ENCODE measurements at regions not wholly inside any gene's neighbourhood (a gene's known extent, or its start where the extent isn't known, plus 50 kb on each side); places are given as distances from the start of the nearest gene placed in this dataset.

- peak; percentile 59 for TF ChIP-seq CTCF (IDR thresholded peaks at IDR 0.05; ENCODE audit: low read depth, low read length, missing control alignments)
- H3K4me3 ChIP-seq (ENCODE audit: low read depth, low read length), result no peak overlapping the region
- in situ Hi-C loops (cut with HindIII; ENCODE audit: low sequenced_read_pairs), result no loop called here
- DNase-seq (ENCODE audit: low read depth), result peak; percentile 12
Measured at GRCh38 chr18:34595690-34596089, 114.4 kb upstream of the DTNA start.

GRCh38 chr18:34598120-34598635, 111.9 kb upstream of the DTNA start:
- H3K4me3 ChIP-seq (ENCODE audit: low read depth, low read length), result no peak overlapping the region
- TF ChIP-seq CTCF (IDR thresholded peaks at IDR 0.05; ENCODE audit: low read depth, low read length, missing control alignments), result no peak
- in situ Hi-C loops (cut with HindIII; ENCODE audit: low sequenced_read_pairs), result no loop called here
- DNase-seq (ENCODE audit: low read depth), result no peak

- H3K4me3 ChIP-seq (ENCODE audit: low read depth, low read length), result no peak overlapping the region
- TF ChIP-seq CTCF (IDR thresholded peaks at IDR 0.05; ENCODE audit: low read depth, low read length, missing control alignments), result no peak
- peak; percentile 12 for DNase-seq (ENCODE audit: low read depth)
- in situ Hi-C loops (cut with HindIII; ENCODE audit: low sequenced_read_pairs), result no loop called here
Measured at GRCh38 chr18:34600158-34600557, 109.9 kb upstream of the DTNA start.

- TF ChIP-seq CTCF (IDR thresholded peaks at IDR 0.05; ENCODE audit: low read depth, low read length, missing control alignments), result no peak
- in situ Hi-C loops (cut with HindIII; ENCODE audit: low sequenced_read_pairs), result no loop called here
- H3K4me3 ChIP-seq (ENCODE audit: low read depth, low read length), result no peak overlapping the region
- DNase-seq (ENCODE audit: low read depth), result no peak
Measured at GRCh38 chr18:34600874-34601656, 109.0 kb upstream of the DTNA start.

GRCh38 chr18:34604591-34604990, 105.5 kb upstream of the DTNA start:
- in situ Hi-C loops (cut with HindIII; ENCODE audit: low sequenced_read_pairs), result no loop called here
- TF ChIP-seq CTCF (IDR thresholded peaks at IDR 0.05; ENCODE audit: low read depth, low read length, missing control alignments), result no peak
- no peak for DNase-seq (ENCODE audit: low read depth)
- no peak overlapping the region for H3K4me3 ChIP-seq (ENCODE audit: low read depth, low read length)

GRCh38 chr18:34606851-34607250, 103.2 kb upstream of the DTNA start:
- no peak overlapping the region for H3K4me3 ChIP-seq (ENCODE audit: low read depth, low read length)
- TF ChIP-seq CTCF (IDR thresholded peaks at IDR 0.05; ENCODE audit: low read depth, low read length, missing control alignments), result no peak
- no peak for DNase-seq (ENCODE audit: low read depth)
- in situ Hi-C loops (cut with HindIII; ENCODE audit: low sequenced_read_pairs), result no loop called here

Data from astrocyte of the cerebellum (primary cell).